ENCODE measurements at regions not wholly inside any gene's neighbourhood (a gene's known extent, or its start where the extent isn't known, plus 50 kb on each side); places are given as distances from the start of the nearest gene placed in this dataset.

- TF ChIP-seq CTCF (IDR thresholded peaks at IDR 0.05) (no peak), POLR2AphosphoS5 (IDR thresholded peaks at IDR 0.05) (no peak), POLR2A (IDR thresholded peaks at IDR 0.05) (no peak)
Measured at GRCh38 chr9:99606957-99607356, 214.7 kb upstream of the NR4A3 start.
